CD4-positive, alpha-beta T cell (primary cell): ENCODE measurements at regions not wholly inside any gene's neighbourhood (a gene's known extent, or its start where the extent isn't known, plus 50 kb on each side); places are given as distances from the start of the nearest gene placed in this dataset.

Experiments used
- ATAC-seq: fragments of 200-7000 bp; cut with Tn5 transposase; one replicate; pipeline ENCODE4 v1.10.0; 2022; ENCODE audit warnings: mild to moderate bottlenecking; ENCODE audit not compliant: poor library complexity
- CTCF ChIA-PET: fragments of 350-600 bp; sonication (Branson Sonifier 250); formaldehyde crosslinking; loops from one replicate; lab custom pipeline; 2021; ENCODE audit warnings: antibody characterized with exemption, inconsistent platforms; lab: Charles Lee
- POLR2A ChIA-PET: fragments of 350-600 bp; sonication (Branson Sonifier 250); formaldehyde crosslinking; loops from one replicate; lab custom pipeline; 2021; ENCODE audit warnings: antibody characterized with exemption, inconsistent platforms; lab: Charles Lee
- DNase-seq, 14 experiments: peaks; one replicate each; pipeline ENCODE4 v3.0.0-alpha.2; 2013 to 2020; ENCODE audit warnings: mixed read lengths in 2 of 14
- H3K27ac ChIP-seq, 2 donors: one replicate each; pipeline versions ENCODE4 v1.5.1 to v1.7.0; 2013; ENCODE audit warnings: low read length in 2 of 2, low read depth in 1 of 2, mild to moderate bottlenecking in 1 of 2
- H3K27me3 ChIP-seq, 2 experiments: 1 replicate in 1 of 2; 2 replicates in 1 of 2; pipeline versions ENCODE4 v1.6.1 to v1.7.0; 2013; ENCODE audit warnings: low read length in 2 of 2, control low read depth in 1 of 2, mild to moderate bottlenecking in 1 of 2, moderate library complexity in 1 of 2; ENCODE audit not compliant: insufficient read depth in 2 of 2, control insufficient read depth in 1 of 2
- H3K36me3 ChIP-seq: one replicate; pipeline ENCODE4 v1.6.1; 2013; ENCODE audit warnings: low read length, control low read depth; ENCODE audit not compliant: insufficient read depth
- H3K4me1 ChIP-seq: one replicate; pipeline ENCODE4 v1.6.1; 2013; ENCODE audit warnings: low read length, control low read depth; ENCODE audit not compliant: insufficient read depth
- H3K4me3 ChIP-seq: one replicate; pipeline ENCODE4 v1.5.1; 2013; ENCODE audit warnings: mild to moderate bottlenecking, low read length, moderate library complexity
- H3K9me3 ChIP-seq, 2 experiments: 1 replicate in 1 of 2; 2 replicates in 1 of 2; pipeline versions ENCODE4 v1.6.1 to v1.7.0; 2013; ENCODE audit warnings: low read length in 2 of 2, mild to moderate bottlenecking in 2 of 2, control low read depth in 1 of 2, moderate library complexity in 1 of 2; ENCODE audit not compliant: control insufficient read depth in 1 of 2, insufficient read depth in 1 of 2
- H3K27ac Mint-ChIP-seq: one replicate; pipeline ENCODE4 v1.8.0; 2020; ENCODE audit warnings: mixed read lengths
- H3K27me3 Mint-ChIP-seq: one replicate; pipeline ENCODE4 v1.8.0; 2021; ENCODE audit warnings: mixed read lengths
- H3K36me3 Mint-ChIP-seq: one replicate; pipeline ENCODE4 v1.8.0; 2021; ENCODE audit warnings: low read depth, mixed read lengths
- H3K4me1 Mint-ChIP-seq: one replicate; pipeline ENCODE4 v1.8.0; 2021; ENCODE audit warnings: low read depth, mixed read lengths
- H3K4me3 Mint-ChIP-seq: one replicate; pipeline ENCODE4 v1.8.0; 2020; ENCODE audit warnings: mild to moderate bottlenecking, mixed read lengths
- H3K9me3 Mint-ChIP-seq: one replicate; pipeline ENCODE4 v1.8.0; 2020; ENCODE audit warnings: mixed read lengths
- CTCF ChIP-seq: fragments of 200-600 bp; IDR thresholded peaks from one replicate; pipeline ENCODE4 v1.8.0; 2022; ENCODE audit warnings: antibody characterized with exemption, mild to moderate bottlenecking
- intact Hi-C, 2 experiments: fragments of 100-400 bp; cut with DNase I in 1 of 2; cut with micrococcal nuclease in 1 of 2; formaldehyde crosslinking; loops; one replicate each; pipeline versions ENCODE4 v1.15.1 to v1.9.0; 2023 to 2025; cut with DNase I, micrococcal nuclease

- H3K4me1 Mint-ChIP-seq, result no peaks in the 10 kb centered on the region
- Histone ChIP-seq H3K4me1 (no peaks in the 10 kb centered on the region), H3K9me3 (peaks cover 0 to 22% of the 10 kb centered on the region in 2 experiments), H3K27ac (no peak overlapping the region), H3K4me3 (no peak overlapping the region), H3K36me3 (no peaks in the 10 kb centered on the region), H3K27me3 (no peaks in the 10 kb centered on the region)
- TF ChIP-seq CTCF, result no peak
- H3K9me3 Mint-ChIP-seq, result no peaks in the 10 kb centered on the region
- H3K4me3 Mint-ChIP-seq, result no peak overlapping the region
- no peaks in the 10 kb centered on the region for H3K36me3 Mint-ChIP-seq
- ChIA-PET POLR2A (no interaction called here), CTCF (no interaction called here)
- intact Hi-C loops, result no loop called here
- DNase-seq, result no peak
- no peaks in the 10 kb centered on the region for H3K27me3 Mint-ChIP-seq
- no peak overlapping the region for H3K27ac Mint-ChIP-seq
- no peak for ATAC-seq
Observed at GRCh38 chr10:128993443-128993842, 473.6 kb upstream of the MGMT start.

DNA sequence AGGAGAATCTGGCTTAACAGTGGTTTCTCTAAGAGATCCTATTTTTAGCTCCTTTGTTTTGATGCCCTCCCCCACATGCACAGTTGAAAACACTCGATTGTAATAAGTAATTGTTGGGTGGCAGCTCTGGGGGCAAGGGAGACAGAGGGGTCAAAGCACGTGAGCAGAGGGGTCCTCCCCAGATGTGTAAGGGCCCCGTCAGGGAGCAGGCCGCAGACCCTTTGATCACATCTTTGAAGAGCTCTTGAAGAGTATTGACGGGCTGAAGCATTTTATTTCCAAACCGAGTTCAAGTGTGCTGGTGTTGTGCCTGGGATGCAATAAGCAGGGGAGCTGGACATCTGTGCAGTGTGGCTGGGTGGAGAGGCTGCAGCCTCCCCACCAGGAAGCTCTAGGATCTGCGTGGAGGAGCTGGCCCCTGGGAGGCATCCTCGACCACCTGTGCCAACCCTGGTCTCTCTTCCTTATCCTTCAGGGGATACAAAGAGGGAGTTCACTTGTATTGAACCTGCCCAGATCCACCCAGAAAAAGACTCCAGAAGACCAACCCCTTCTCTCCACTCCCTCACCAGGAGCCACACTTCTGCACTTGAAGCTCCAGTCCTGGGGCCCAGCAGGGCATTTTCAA lies 473.0 kb upstream of the MGMT start:
- TF ChIP-seq CTCF, result no peak
- Mint-ChIP-seq H3K4me1 (no peaks in the 10 kb centered on the region), H3K27ac (no peak overlapping the region), H3K36me3 (no peaks in the 10 kb centered on the region), H3K27me3 (no peaks in the 10 kb centered on the region), H3K4me3 (no peak overlapping the region), H3K9me3 (no peaks in the 10 kb centered on the region)
- ChIA-PET POLR2A (interaction anchor here (0.7 kb wide), 1 partner anchor 57 kb away, joined by 4 read pairs; no protein-coding TSS in a partner anchor), CTCF (no interaction called here)
- H3K4me3 ChIP-seq, result no peak overlapping the region
- no peak overlapping the region for H3K27ac ChIP-seq
- ATAC-seq (no peak), DNase-seq (no peak)
- H3K4me1 ChIP-seq, result no peaks in the 10 kb centered on the region
- H3K36me3 ChIP-seq, result no peaks in the 10 kb centered on the region
- intact Hi-C loops, result no loop called here
- H3K27me3 ChIP-seq, result no peaks in the 10 kb centered on the region
- peaks cover 0 to 19% of the 10 kb centered on the region in 2 experiments for H3K9me3 ChIP-seq

DNA sequence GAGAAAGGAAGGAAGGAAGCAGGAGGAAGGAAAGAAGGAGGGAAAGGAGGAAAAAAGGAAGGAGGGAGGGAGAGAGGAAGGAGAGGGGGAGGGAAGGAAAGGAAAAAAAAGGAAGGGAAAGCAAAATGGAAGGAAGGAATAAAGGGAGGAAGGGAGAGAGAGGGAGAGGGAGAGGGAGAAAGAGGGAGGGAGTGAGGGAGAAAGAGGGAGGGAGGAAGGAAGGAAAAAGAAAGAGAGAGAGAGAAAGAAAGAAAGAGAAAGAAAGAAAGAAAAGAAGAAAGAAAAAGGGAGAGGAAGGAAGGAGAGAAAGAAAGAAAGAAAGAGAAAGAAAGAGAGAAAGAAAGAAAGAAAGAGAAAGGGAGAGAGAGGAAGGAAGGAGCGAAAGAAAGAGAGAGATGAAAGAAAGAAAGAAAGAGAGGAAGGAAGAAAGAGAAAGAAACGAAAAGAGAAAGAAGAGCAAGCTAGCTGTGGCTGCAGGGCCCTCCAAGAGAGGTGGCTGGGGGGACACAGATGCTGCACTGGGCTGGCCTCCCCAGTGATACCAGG lies 472.4 kb upstream of the MGMT start:
- no peaks in the 10 kb centered on the region for H3K9me3 Mint-ChIP-seq
- intact Hi-C loops, result no loop called here
- Histone ChIP-seq H3K27ac (no peak overlapping the region), H3K4me3 (no peak overlapping the region), H3K9me3 (peaks cover 0 to 18% of the 10 kb centered on the region in 2 experiments), H3K36me3 (no peaks in the 10 kb centered on the region), H3K27me3 (no peaks in the 10 kb centered on the region), H3K4me1 (no peaks in the 10 kb centered on the region)
- no peaks in the 10 kb centered on the region for H3K4me1 Mint-ChIP-seq
- ChIA-PET POLR2A (interaction anchor here (0.7 kb wide), 1 partner anchor 57 kb away, joined by 4 read pairs; no protein-coding TSS in a partner anchor), CTCF (no interaction called here)
- DNase-seq, result no peak
- H3K36me3 Mint-ChIP-seq, result no peaks in the 10 kb centered on the region
- TF ChIP-seq CTCF, result no peak
- no peaks in the 10 kb centered on the region for H3K27me3 Mint-ChIP-seq
- H3K27ac Mint-ChIP-seq, result no peak overlapping the region
- H3K4me3 Mint-ChIP-seq, result no peak overlapping the region
- ATAC-seq, result no peak
